Islet of Langerhans (tissue), 1 donor: ENCODE measurements at regions not wholly inside any gene's neighbourhood (a gene's known extent, or its start where the extent isn't known, plus 50 kb on each side); places are given as distances from the start of the nearest gene placed in this dataset.
"Not testable (repeated sequence)": the region's sequence is repeated elsewhere in the genome, so short reads cannot be mapped to it uniquely, and the experiment has no call there.

ENCODE experiments used
- FAIRE-seq: peaks from one replicate; lab custom pipeline; 2011; peaks lifted over from hg19 to GRCh38; lab: Jason Lieb, UNC

GRCh38 chr6:167690167-167690922 lies 136.4 kb upstream of the AFDN start:
- FAIRE-seq: not testable (repeated sequence)

GRCh38 chr6:167690931-167691330 lies 135.8 kb upstream of the AFDN start:
- no peak for FAIRE-seq

GRCh38 chr6:167691533-167692312 lies 135.0 kb upstream of the AFDN start:
- no peak for FAIRE-seq

- not testable (repeated sequence) for FAIRE-seq
These were observed 133.2 kb upstream of the AFDN start for GRCh38 chr6:167693478-167693877.

GRCh38 chr6:167695831-167696230 lies 130.9 kb upstream of the AFDN start:
- no peak for FAIRE-seq

- no peak for FAIRE-seq
These were observed 130.4 kb upstream of the AFDN start for GRCh38 chr6:167696296-167696695.

GRCh38 chr6:167697316-167697715 lies 129.4 kb upstream of the AFDN start:
- no peak for FAIRE-seq

- no peak for FAIRE-seq
These were observed 128.2 kb upstream of the AFDN start for GRCh38 chr6:167698540-167698939.

- no peak for FAIRE-seq
These were observed 127.4 kb upstream of the AFDN start for GRCh38 chr6:167699141-167699931.

GRCh38 chr6:167700199-167700598 lies 126.5 kb upstream of the AFDN start:
- FAIRE-seq: no peak

- FAIRE-seq: no peak
These were observed 125.7 kb upstream of the AFDN start for GRCh38 chr6:167701010-167701409.

GRCh38 chr6:167702241-167702827 lies 124.4 kb upstream of the AFDN start:
- FAIRE-seq: no peak

GRCh38 chr6:167703347-167703746 lies 123.4 kb upstream of the AFDN start:
- FAIRE-seq: no peak

- FAIRE-seq: no peak
These were observed 122.9 kb upstream of the AFDN start for GRCh38 chr6:167703781-167704180.

- FAIRE-seq: no peak
These were observed 122.3 kb upstream of the AFDN start for GRCh38 chr6:167704396-167704901.

- FAIRE-seq: no peak
These were observed 121.4 kb upstream of the AFDN start for GRCh38 chr6:167705211-167705750.

- FAIRE-seq: no peak
These were observed 120.2 kb upstream of the AFDN start for GRCh38 chr6:167706313-167707109.

GRCh38 chr6:167707686-167708500 lies 118.8 kb upstream of the AFDN start:
- no peak for FAIRE-seq

GRCh38 chr6:167708501-167709094 lies 118.1 kb upstream of the AFDN start:
- no peak for FAIRE-seq

GRCh38 chr6:167709196-167709595 lies 117.5 kb upstream of the AFDN start:
- FAIRE-seq: no peak
